SK-N-SH treated with all-trans-retinoic acid at 6 μM for 48 hours (cell line): ENCODE measurements at regions not wholly inside any gene's neighbourhood (a gene's known extent, or its start where the extent isn't known, plus 50 kb on each side); places are given as distances from the start of the nearest gene placed in this dataset.

Source experiments
- ATAC-seq: fragments of 200-7000 bp; cut with Tn5 transposase; 3 replicates; pipeline ENCODE4 v1.9.1; 2020; ENCODE audit warnings: mild to moderate bottlenecking, moderate library complexity
- ARNTL ChIP-seq: fragments of 450-650 bp; formaldehyde crosslinking; IDR thresholded peaks from 2 replicates; pipeline ENCODE4 v1.5.0; 2020; ENCODE audit warnings: low read depth, mild to moderate bottlenecking, moderate library complexity, borderline replicate concordance
- CREB5 ChIP-seq: fragments of 250-450 bp; sonication (Bioruptor Pico); IDR thresholded peaks from 2 replicates; pipeline ENCODE4 v1.5.1; 2020; ENCODE audit warnings: low read depth, mild to moderate bottlenecking, moderate library complexity
- CSDC2 ChIP-seq: fragments of 250-450 bp; sonication (Bioruptor Pico); IDR thresholded peaks from 2 replicates; pipeline ENCODE4 v1.5.0; 2020; ENCODE audit warnings: mild to moderate bottlenecking, moderate library complexity
- CSRNP3 ChIP-seq: fragments of 250-450 bp; sonication (Bioruptor Pico); IDR thresholded peaks from 2 replicates; pipeline ENCODE4 v1.5.1; 2021; ENCODE audit warnings: mild to moderate bottlenecking, moderate library complexity
- ESRRG ChIP-seq: fragments of 250-450 bp; sonication (Bioruptor Pico); IDR thresholded peaks from 2 replicates; pipeline ENCODE4 v1.6.1; 2021; ENCODE audit warnings: mild to moderate bottlenecking
- GLIS3 ChIP-seq: fragments of 250-450 bp; sonication (Bioruptor Pico); IDR thresholded peaks from 2 replicates; pipeline ENCODE4 v1.5.0; 2020; ENCODE audit warnings: mild to moderate bottlenecking, moderate library complexity
- ISL1 ChIP-seq: fragments of 250-450 bp; sonication (Bioruptor Pico); IDR thresholded peaks from 2 replicates; pipeline ENCODE4 v2.1.2; 2022; ENCODE audit warnings: mild to moderate bottlenecking, moderate library complexity
- PATZ1 ChIP-seq: fragments of 250-450 bp; sonication (Bioruptor Pico); IDR thresholded peaks from 2 replicates; pipeline ENCODE4 v1.8.0; 2020; ENCODE audit warnings: mild to moderate bottlenecking, moderate library complexity, borderline replicate concordance
- POU6F1 ChIP-seq: fragments of 250-450 bp; sonication (Bioruptor Pico); IDR thresholded peaks from 2 replicates; pipeline ENCODE4 v1.8.0; 2021; ENCODE audit warnings: low read depth, mild to moderate bottlenecking, moderate library complexity, borderline replicate concordance
- PPARA ChIP-seq: fragments of 250-450 bp; sonication (Bioruptor Pico); IDR thresholded peaks from 2 replicates; pipeline ENCODE4 v1.5.0; 2020; ENCODE audit warnings: mild to moderate bottlenecking, borderline replicate concordance
- RARB ChIP-seq: fragments of 250-450 bp; sonication (Bioruptor Pico); IDR thresholded peaks from 2 replicates; pipeline ENCODE4 v1.8.0; 2021; ENCODE audit warnings: mild to moderate bottlenecking, moderate library complexity
- SNAI2 ChIP-seq: fragments of 250-450 bp; sonication (Bioruptor Pico); IDR thresholded peaks from 2 replicates; pipeline ENCODE4 v1.5.0; 2020; ENCODE audit warnings: mild to moderate bottlenecking, moderate library complexity
- TOX ChIP-seq: fragments of 250-450 bp; sonication (Bioruptor Pico); IDR thresholded peaks from 2 replicates; pipeline ENCODE4 v1.8.0; 2021; ENCODE audit warnings: mild to moderate bottlenecking, moderate library complexity, borderline replicate concordance
- TSHZ2 ChIP-seq: fragments of 250-450 bp; sonication (Bioruptor Pico); IDR thresholded peaks from 2 replicates; pipeline ENCODE4 v1.5.0; 2020; ENCODE audit warnings: mild to moderate bottlenecking, moderate library complexity
- ZC3H10 ChIP-seq: fragments of 250-450 bp; sonication (Bioruptor Pico); IDR thresholded peaks from 2 replicates; pipeline ENCODE4 v1.5.1; 2021; ENCODE audit warnings: mild to moderate bottlenecking, moderate library complexity
- ZFP3 ChIP-seq: fragments of 250-450 bp; sonication (Bioruptor Pico); IDR thresholded peaks from 2 replicates; pipeline ENCODE4 v1.5.0; 2020; ENCODE audit warnings: mild to moderate bottlenecking, moderate library complexity
- ZFP30 ChIP-seq: fragments of 450-650 bp; formaldehyde crosslinking; IDR thresholded peaks from 2 replicates; pipeline ENCODE4 v1.5.0; 2022; ENCODE audit warnings: mild to moderate bottlenecking, moderate library complexity
- ZNF565 ChIP-seq: fragments of 450-650 bp; formaldehyde crosslinking; conservative IDR thresholded peaks from 2 replicates; pipeline ENCODE4 v1.5.0; 2020; ENCODE audit warnings: low read depth, mild to moderate bottlenecking, moderate library complexity
- ZNF70 ChIP-seq: fragments of 450-650 bp; formaldehyde crosslinking; IDR thresholded peaks from 2 replicates; pipeline ENCODE4 v1.5.0; 2020; ENCODE audit warnings: mild to moderate bottlenecking, moderate library complexity
- ZNF8 ChIP-seq: fragments of 450-650 bp; formaldehyde crosslinking; IDR thresholded peaks from 2 replicates; pipeline ENCODE4 v1.5.0; 2020; ENCODE audit warnings: mild to moderate bottlenecking, moderate library complexity

GRCh38 chr2:83522891-83523493 lies 936.1 kb downstream of the SUCLG1 start:
- no peak for TF ChIP-seq ESRRG (CRISPR knock-in tag)
- TF ChIP-seq SNAI2 (CRISPR knock-in tag) = no peak
- no peak for TF ChIP-seq PATZ1
- ATAC-seq = no peak

- ATAC-seq = no peak
- TF ChIP-seq ZNF565 (CRISPR knock-in tag) = no peak
- TF ChIP-seq RARB (CRISPR knock-in tag) = no peak
- TF ChIP-seq POU6F1 (CRISPR knock-in tag) = no peak
- no peak for TF ChIP-seq CREB5
- TF ChIP-seq, all 23 proteins: peak for 0
Measured at GRCh38 chr2:83517727-83518368, 941.2 kb downstream of the SUCLG1 start.

- ATAC-seq = no peak
- TF ChIP-seq PPARA (CRISPR knock-in tag) = no peak
- TF ChIP-seq ZNF70 (CRISPR knock-in tag) = no peak
- TF ChIP-seq GLIS3 (CRISPR knock-in tag) = no peak
- TF ChIP-seq CSDC2 (CRISPR knock-in tag) = no peak
- no peak for TF ChIP-seq ZNF8 (CRISPR knock-in tag)
- TF ChIP-seq ARNTL (CRISPR knock-in tag) = no peak
- TF ChIP-seq TOX (CRISPR knock-in tag) = no peak
- no peak for TF ChIP-seq ZFP30 (CRISPR knock-in tag)
- TF ChIP-seq ISL1 = no peak
- TF ChIP-seq TSHZ2 (CRISPR knock-in tag) = no peak
- TF ChIP-seq ZFP3 (CRISPR knock-in tag) = no peak
- no peak for TF ChIP-seq CREB5
- no peak for TF ChIP-seq ZNF565 (CRISPR knock-in tag)
- TF ChIP-seq RARB (CRISPR knock-in tag) = no peak
- no peak for TF ChIP-seq POU6F1 (CRISPR knock-in tag)
- TF ChIP-seq ESRRG (CRISPR knock-in tag) = no peak
- no peak for TF ChIP-seq ZC3H10 (CRISPR knock-in tag)
- TF ChIP-seq CSRNP3 (CRISPR knock-in tag) = no peak
- TF ChIP-seq, all 23 proteins: peak for 0
Measured at GRCh38 chr2:83516503-83516902, 942.6 kb downstream of the SUCLG1 start.
